Coronary artery (tissue), 2 donors: ENCODE measurements at regions not wholly inside any gene's neighbourhood (a gene's known extent, or its start where the extent isn't known, plus 50 kb on each side); places are given as distances from the start of the nearest gene placed in this dataset.
A peak's percentile ranks its signal among the peaks of the same experiment; 100 is the strongest.
"Not testable (repeated sequence)": the region's sequence is repeated elsewhere in the genome, so short reads cannot be mapped to it uniquely, and the experiment has no call there.

Source experiments
- DNase-seq: peaks from one replicate; pipeline ENCODE4 v3.0.0-alpha.2; 2017; ENCODE audit warnings: low spot score
- H3K27ac ChIP-seq, 2 donors: fragments of 200-600 bp; sonication (generic); one replicate each; pipeline ENCODE4 v1.5.1; 2016 to 2019
- H3K4me3 ChIP-seq: fragments of 200-600 bp; sonication (generic); 2 replicates; pipeline ENCODE4 v1.5.1; 2016; ENCODE audit warnings: mild to moderate bottlenecking, moderate library complexity
- CTCF ChIP-seq: fragments of 200-600 bp; sonication (generic); IDR thresholded peaks from one replicate; pipeline ENCODE4 v1.5.1; 2019; ENCODE audit warnings: antibody characterized with exemption

DNA sequence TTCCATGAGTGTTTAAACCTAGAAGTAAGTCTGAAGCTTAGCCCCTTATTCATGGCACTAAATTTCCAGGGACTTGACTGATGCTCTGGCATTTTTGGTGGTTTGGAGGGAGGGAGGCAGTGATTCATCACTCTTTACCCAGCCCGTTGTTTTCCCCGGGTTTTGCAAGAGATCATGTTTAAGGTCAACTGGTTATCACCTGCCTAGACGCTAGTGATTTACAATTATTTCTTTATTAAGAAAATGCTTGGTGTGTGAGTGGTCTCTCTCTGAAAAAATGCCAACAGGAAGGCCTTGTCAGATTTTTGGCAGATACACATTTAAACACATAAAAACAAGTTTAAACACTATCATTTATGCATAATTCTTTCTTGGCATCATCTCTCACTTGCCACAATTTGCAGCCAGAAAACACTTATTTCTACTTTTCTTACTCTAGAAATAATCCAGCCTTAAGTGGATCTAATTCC is 737.9 kb upstream of the ZNF608 start:
- Histone ChIP-seq H3K4me3 (peak overlapping the region; percentile 58), H3K27ac (peak overlapping the region; percentile 86 to 93)
- no peak for DNase-seq
- TF ChIP-seq CTCF: no peak

DNA sequence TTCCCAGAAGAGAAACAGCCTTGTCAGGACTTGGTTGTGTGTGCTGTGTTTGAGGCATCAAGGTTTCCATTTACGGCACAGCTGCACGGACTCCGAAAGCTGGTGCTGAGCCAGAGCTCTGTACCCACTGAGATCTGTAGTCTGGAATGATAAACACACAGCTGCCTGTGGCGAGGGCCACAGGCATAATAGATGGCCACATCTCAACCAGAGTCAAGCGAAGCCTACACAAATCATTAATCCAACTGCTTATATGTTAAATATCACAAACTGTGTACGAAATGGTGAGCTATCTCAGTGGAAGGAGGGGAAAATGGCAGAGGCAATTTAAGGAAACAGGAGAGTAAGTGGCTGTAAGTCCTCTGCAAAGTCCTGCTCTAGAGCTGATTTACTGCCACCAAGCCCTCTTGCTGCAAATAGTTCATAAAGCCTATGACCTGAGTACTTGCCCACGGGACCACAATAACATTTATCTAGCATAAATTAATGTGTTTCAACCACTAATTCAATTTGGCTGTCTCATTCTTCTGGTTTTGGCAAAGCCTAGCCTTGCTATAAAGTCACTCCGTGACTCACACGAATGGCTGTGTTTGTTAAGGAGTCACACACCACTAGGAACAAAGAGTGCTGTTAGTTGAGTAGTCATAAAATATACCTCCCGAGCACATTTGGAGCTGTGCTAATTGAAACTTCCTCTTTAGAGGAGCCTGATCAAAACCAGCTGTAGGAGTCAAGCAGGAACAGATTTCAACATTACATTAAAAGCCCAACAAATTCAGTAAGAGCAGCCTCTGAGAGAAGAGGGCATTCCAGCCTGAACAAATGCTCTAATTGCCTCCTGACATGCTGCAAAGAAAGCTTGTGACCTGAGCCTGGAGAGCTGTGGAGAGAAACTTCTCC is 738.6 kb upstream of the ZNF608 start:
- peak; percentile 80 for DNase-seq
- peak overlapping the region; percentile 86 to 93 for H3K27ac ChIP-seq
- TF ChIP-seq CTCF: no peak
- peak overlapping the region; percentile 58 for H3K4me3 ChIP-seq

- no peak for DNase-seq
- Histone ChIP-seq H3K27ac (peak overlapping the region; percentile 86 to 93), H3K4me3 (no peak overlapping the region)
- no peak for TF ChIP-seq CTCF
Observed at GRCh38 chr5:125485771-125486170, 739.3 kb upstream of the ZNF608 start.

DNA sequence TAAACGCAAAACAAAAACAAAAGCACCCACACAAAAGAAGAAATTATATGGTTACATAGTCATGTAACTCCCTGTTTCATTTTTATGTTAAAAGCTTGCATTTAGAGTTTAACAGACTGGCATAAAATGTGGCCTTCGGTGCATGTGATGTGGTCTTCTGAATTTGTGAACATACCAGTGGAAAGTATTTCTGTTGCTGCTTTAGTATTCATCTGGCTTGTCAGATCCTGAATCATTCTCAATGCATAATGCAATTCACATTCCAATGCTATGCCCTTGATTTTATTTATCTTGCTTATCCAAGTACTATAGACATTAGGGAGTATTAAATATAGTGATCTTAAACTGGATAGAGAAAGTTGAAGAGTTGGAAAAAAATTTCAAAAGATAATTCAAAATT is 740.2 kb upstream of the ZNF608 start:
- no peak overlapping the region for H3K27ac ChIP-seq
- H3K4me3 ChIP-seq: no peak overlapping the region
- no peak for DNase-seq
- no peak for TF ChIP-seq CTCF

DNA sequence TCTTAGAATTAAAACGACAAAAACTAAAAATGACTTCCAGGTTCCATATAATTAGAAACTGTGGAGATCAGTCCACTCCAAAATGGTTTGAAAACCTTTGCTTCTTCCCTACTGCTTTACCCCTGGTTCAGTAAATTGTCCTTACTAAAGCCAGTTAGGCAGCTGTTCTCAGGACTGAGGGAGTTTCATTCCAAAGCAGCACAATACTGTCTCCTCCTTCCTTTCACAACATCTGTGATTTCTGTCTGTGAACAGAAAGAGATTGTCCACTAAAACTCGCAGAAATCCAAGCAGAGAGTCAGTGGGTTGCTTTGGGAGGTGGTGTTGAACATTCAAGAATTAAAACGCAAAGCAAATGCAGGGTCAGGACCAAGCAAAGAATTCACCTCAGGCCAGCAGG is 740.8 kb upstream of the ZNF608 start:
- Histone ChIP-seq H3K4me3 (no peak overlapping the region), H3K27ac (no peak overlapping the region)
- no peak for TF ChIP-seq CTCF
- DNase-seq: no peak

DNA sequence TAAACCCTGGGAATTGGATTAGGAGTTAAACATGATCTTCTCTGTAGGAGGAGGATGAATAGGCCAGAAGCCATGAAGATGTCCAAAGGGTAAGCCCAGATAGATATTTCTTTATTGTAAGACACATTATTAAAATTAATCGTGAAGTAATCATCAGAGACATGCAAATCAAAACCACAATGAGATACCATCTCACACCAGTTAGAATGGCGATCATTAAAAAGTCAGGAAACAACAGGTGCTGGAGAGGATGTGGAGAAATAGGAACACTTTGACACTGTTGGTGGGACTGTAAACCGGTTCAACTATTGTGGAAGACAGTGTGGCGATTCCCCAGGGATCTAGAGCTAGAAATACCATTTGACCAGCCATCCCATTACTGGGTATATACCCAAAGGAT is 741.2 kb upstream of the ZNF608 start:
- not testable (repeated sequence) for H3K27ac ChIP-seq, H3K4me3 ChIP-seq, DNase-seq

DNA sequence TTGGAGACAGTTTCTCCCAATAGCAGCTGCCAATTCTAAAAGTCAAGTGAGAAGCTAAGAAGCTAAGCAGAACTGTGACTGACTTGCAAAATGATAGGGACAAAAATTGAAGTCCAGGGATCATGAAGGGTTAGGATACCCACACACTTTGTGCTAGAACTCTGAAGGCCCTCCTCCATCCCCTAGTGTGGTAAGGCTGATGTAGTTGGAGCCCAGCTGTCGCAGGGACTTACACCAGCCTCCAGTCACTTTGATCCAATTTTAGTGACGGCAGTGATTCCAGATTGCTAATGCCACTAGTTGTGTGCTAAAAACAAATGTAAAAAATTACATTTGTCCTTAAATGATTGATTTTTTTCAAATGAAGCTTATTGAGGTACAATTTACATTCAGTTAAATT is 742.7 kb upstream of the ZNF608 start:
- Histone ChIP-seq H3K4me3 (no peak overlapping the region), H3K27ac (no peak overlapping the region)
- no peak for DNase-seq
- TF ChIP-seq CTCF: no peak
